Stimulated activated CD8-positive, alpha-beta memory T cell treated with anti-CD3 and anti-CD28 coated beads, Interleukin-12 subunit alpha, Interleukin-12 subunit beta, amount 100 ng/mL, for 24 hours (primary cell): ENCODE measurements at regions not wholly inside any gene's neighbourhood (a gene's known extent, or its start where the extent isn't known, plus 50 kb on each side); places are given as distances from the start of the nearest gene placed in this dataset.

ENCODE experiments used
- DNase-seq: peaks from one replicate; pipeline ENCODE4 v3.0.0-alpha.2; 2020; ENCODE audit errors: extremely low read depth

DNA sequence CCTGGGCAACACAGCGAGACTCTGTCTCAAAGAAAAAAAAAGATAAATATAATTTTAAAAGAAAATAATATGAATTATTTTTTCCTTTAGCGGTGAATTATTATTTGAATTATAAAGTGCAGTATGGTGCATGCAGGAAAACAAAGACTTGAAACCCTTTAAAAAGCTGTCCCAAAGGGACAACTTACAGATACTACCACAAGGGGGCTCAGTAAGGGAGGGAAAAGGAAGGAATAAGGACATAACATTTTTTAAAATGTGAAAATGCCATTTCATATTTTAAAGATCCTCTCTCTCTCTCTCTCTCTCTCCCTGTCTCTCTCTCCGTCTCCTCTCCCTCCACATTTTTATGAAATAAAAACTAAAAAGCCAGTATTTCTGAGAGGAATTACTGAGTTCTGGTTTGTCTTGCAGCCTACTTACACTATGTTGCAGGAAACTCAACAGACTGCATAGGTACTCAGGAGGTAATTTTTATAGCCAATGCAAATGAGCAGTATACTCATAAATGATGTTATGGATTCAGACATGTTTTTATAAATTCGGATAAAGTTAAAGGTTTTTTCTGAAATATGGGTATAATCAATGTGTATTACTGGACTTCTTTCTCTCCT lies 455.0 kb upstream of the GJE1 start:
- DNase-seq: no peak

- DNase-seq: no peak
These were observed 456.8 kb upstream of the GJE1 start for GRCh38 chr6:141675957-141676356.

DNA sequence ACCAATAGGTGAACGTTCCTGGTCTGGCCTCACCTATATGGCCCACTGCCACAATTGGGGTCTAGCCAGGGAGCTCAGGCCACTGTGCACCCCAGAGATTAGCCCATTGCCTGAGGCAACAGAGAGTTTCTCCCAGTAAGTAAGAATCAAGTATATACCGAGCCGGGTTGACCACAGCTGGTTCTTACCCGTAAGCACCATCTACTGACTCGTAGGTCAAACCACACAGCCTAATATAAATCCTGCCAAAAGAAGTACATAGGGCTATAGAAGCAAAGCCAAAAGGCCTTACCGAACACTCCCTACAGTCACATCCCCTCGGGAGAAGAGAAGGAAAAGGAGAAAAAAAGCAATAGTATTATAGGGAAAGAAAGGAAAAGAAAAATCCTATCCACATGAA lies 463.6 kb upstream of the GJE1 start:
- DNase-seq: no peak

DNA sequence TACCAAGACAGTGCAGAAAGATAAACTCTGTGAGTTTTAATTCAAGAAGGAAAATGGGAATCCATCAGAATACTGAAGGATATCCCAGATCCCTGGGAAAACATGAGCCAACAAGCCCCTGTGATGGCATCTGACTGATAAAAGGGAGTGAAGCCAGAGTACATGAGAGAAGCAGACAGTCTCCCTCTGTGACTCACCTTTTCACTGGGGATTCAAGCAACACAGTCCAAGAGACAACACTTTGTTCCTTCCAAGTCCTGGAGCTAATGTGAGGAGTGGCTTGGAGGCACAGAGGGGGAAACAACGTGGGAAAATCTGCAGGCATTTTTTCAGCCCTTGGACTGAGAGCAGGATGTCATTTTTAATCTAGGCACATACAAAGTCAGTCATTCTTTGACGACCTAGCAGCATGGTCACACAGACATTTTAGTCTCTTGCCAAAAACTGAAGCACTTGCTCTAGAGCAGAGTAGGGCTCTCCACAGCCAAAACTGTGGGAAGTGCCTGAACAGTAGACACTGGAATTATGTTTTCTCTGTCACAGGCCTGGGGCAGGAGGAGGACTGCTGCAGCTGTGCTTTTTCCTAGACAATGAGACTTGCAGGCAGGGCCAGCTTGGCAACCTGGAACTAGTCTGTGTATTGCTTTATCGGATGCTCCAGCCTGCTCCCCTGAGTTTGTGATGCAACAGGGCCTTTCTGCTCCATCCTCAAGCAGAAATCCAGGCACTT lies 465.0 kb upstream of the GJE1 start:
- DNase-seq: no peak

- DNase-seq: no peak
These were observed 466.5 kb upstream of the GJE1 start for GRCh38 chr6:141666187-141666586.

DNA sequence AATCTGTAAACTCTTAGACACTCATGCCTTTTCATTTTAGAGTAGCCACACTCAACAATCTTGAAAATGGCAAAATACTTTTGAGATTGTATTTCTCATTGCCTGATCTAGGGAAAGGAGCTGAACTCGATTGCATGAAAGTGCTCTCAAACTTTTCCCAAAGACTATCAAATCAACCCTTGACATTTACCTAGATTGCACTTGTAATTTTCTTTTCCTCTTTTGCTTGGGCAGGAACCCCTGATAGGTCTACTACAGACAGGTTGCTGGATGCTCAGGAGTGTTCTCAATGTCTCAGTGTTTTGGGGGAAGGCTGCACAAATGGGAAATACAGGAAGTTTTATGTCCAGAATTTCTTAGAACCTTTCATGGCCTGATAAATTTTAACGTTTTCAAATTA lies 468.0 kb upstream of the GJE1 start:
- no peak for DNase-seq

GRCh38 chr6:141659582-141659981 lies 473.1 kb upstream of the GJE1 start:
- DNase-seq: no peak

DNA sequence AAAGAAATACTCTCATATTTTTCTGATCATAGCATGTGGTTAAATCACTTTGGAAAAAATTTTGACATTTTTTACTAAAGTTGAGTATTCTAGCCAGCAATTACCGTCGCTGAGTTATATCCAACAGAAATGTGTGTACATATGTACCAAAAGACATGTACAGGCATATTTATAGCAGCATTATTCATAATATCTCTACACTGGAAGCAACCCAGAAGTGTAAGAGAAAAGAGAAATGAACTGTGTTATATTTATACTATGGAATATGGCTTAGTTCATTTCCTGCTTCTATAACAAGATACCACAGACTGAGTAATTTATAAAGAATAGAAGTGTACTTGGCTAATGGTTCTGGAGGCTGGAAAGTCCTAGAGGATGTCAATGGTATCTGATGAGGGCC lies 474.0 kb upstream of the GJE1 start:
- no peak for DNase-seq

GRCh38 chr6:141657812-141658211 lies 474.9 kb upstream of the GJE1 start:
- DNase-seq: no peak

GRCh38 chr6:141653590-141653989 lies 479.1 kb upstream of the GJE1 start:
- DNase-seq: no peak

DNA sequence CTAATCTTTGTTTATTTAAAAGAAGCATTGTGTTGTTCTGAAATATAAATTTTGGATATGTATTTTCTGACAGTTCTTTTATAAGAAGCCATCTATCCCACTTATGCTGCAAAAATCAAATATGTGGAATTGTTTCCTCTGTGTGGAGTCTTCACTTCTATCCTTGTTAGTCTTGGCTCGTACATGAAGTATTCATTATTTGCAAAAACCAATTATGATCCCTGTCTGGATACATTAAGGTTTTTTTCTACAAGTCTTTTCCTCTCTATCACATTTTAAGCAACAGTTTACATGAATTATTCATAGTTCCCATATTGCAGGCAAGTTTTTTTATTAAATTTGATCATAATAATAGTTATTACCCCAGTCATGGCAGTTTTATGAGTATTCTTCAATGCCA lies 490.8 kb upstream of the GJE1 start:
- no peak for DNase-seq

DNA sequence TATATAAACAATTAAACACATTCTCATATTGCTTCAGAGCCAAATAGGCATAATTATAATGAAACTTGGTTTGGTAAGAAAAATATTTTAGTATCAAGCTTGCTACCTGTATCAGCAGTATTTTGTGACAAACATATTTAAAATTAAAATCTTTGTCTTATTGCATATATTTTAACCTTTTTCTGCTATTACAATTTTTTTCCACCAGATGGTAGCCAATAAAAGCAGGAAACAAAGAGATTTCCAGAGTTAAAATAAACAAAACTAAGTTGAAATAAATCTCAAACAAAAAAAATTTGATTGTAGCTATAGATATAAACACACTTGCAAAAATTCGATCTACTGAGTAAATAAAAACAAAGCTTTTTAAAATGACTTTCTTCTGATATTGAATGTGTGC lies 491.3 kb upstream of the GJE1 start:
- no peak for DNase-seq

- no peak for DNase-seq
These were observed 497.1 kb upstream of the GJE1 start for GRCh38 chr6:141635621-141636020.

DNA sequence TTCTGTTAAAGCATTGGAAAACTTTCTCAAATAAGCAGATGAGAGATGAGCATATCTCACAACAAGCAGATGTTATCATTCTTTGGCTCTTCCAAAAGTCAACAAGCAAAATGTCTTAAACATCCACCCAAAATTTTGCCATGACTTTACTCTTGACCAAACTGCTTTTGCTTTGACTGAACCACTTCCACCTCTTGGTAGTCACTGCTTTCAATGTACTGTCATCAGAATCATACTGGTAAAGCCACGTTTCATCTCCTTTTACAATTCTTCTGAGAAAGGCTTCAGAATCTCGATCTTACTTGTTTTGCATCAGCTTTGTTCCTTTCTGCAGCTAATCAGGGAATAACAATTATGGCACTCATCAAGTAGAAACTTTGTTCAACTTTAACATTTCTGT lies 498.5 kb upstream of the GJE1 start:
- no peak for DNase-seq

DNA sequence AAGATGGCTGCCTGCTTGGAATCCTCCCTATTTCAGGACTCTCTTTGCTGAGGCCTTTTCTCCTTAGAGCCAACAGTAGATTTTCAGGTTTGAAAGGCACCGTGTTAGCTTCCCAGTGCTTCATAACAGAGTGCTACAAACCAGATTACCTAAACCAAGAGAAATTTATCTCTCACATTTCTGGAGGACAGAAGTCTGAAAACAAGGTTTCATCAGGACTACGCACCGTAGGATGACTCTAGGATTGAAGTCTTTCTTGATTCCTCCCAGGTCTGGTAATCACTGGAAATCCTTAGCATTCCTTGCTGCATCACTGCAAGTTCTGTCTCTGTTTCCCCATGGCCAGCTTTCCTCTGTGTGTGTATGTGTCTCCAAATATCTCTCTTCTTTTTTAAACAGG lies 508.4 kb upstream of the GJE1 start:
- no peak for DNase-seq

DNA sequence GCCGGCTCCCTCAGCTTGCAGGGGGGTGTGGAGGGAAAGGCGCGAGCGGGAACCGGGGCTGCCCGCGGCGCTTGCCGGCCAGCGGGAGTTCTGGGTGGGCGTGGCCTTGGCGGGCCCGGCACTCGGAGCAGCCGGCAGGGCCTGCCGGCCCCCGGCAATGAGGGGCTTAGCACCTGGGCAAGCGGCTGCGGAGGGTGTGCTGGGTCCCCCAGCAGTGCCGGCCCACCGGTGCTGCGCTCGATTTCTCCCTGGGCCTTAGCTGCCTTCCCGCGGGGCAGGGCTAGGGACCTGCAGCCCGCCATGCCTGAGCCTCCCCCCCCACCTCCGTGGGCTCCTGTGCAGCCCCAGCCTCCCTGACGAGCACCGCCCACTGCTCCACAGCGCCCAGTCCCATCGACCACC lies 514.5 kb upstream of the GJE1 start:
- no peak for DNase-seq

DNA sequence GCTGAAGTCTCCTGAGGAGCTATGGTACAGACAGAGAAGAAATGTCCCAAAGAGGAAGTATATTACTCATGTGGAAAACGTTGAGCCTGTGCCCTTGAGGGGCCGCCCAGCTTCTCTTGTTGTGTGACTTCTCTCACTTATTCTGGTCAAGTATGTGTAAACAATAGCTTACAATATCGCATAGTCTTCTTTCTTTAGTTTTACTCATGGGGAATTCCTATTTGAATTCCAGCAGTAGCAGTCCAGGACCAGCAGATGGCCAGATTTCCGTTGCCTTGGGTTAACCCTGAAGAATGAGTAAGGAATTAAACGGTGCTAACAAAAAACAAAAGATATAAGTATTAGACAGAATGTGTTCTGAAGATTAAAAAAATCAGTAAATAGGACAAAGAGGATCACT lies 522.0 kb upstream of the GJE1 start:
- DNase-seq: no peak

DNA sequence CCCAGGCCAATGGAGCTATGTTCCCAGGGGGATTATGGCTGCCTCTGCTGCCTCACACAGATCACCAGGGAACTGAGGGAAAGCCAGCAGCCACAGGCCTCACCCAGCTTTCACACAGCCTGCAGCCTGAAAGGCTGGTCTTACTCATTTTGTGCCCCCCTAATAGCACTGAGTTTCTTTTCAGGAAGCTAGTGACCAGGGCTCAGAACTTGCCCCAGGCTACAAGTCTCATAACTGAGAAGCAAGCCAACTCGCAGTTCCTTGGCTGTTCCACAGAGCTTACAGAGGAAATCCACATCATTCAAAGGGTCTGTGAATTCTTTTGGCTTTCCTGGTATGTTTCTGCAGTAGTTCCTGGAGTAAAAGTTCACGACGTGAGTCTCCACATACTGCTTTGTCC lies 524.8 kb upstream of the GJE1 start:
- no peak for DNase-seq

- DNase-seq: no peak
These were observed 534.2 kb upstream of the GJE1 start for GRCh38 chr6:141598487-141598886.

- DNase-seq: no peak
These were observed 537.9 kb upstream of the GJE1 start for GRCh38 chr6:141594874-141595273.

DNA sequence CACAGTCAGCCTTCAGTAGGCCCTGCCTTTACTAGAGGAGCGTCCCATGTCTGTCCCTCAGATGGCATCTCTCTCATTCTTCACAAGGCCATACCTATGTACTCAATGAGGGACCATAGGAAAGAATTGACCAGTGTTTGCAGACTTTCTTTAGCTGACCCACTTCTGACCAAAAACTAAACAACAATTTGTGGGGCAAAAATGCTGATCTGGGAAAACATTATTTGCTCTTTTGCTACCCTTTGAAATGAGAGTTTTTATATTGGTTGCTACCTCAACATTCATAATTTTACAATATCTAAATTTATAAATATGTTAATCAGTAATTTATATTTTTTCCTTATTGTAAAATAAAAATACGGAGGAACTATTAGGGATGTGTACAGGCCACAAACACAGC lies 539.4 kb upstream of the GJE1 start:
- no peak for DNase-seq

DNA sequence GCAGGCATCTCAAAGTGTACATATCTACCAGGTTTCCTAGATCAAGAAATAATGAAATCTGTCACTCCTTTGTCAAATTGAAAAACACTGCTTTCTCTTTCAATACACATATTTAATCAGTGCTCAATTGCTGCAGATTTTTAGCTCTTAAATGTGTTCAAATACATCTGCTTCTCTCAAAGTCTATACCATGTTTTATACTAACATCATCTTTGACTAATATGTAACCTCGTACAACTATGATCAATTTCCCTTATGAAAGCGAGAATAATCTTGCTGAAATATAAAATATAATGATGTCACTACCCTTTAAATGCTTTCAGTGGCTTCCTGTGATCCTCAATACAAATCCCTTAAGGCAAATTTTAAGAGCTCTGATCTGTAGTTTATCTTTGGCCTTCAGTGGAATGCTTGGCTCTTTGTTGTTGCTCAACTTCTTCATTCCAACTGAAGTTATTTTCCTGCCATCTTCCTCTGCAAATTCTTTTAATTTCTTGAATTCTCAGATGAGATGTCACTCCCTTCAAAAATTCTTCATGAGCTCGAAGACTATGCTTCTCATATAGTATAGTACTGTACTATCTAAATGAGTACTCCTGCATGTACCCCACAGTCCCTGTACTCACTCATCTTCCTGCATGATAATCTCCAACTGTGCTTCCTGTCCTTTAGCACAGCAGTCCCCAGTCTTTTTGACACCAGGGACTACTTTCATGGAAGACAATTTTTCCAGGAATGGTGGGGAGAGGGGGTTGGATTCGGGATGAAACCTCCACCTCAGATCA lies 545.1 kb upstream of the GJE1 start:
- no peak for DNase-seq

DNA sequence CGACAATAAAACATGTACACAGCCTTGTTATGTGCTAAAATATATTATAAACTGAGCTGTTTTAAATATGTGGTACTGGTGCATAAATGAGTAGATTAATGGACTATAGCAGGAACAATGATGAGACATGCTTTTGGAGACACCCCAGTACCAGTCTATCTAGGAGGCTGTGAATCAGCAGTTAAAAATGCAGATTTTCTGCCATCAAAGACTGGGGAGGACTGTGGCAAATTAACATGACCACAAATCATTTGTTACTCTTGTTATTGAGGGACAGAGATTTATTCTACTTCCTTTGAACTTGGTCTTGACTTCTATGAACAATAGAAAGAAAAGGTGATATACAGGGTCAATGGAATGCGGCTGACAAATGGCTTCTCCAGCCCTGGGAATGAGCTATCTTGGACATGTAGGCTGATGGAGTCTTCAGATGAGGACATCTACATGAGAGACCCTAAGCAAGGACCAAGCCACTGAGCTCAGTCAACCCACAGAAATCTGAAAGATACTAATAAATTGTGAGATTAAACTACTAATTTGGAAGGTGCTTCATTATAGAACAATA lies 551.7 kb upstream of the GJE1 start:
- DNase-seq: no peak
